GM12878 (cell line): ENCODE measurements at regions not wholly inside any gene's neighbourhood (a gene's known extent, or its start where the extent isn't known, plus 50 kb on each side); places are given as distances from the start of the nearest gene placed in this dataset.

Experiments
- ATAC-seq: fragments of 200-7000 bp; cut with Tn5 transposase; 3 replicates; pipeline ENCODE4 v1.9.1; 2020; ENCODE audit warnings: mild to moderate bottlenecking, moderate library complexity
- BruUV-seq: library from RNA; stranded (reverse); fragments of 400-500 nt; replicated peaks from 2 replicates; lab custom pipeline; 2021; lab: Mats Ljungman, UMichigan
- CTCF ChIA-PET: fragments of 300-600 bp; sonication (Branson Sonifier 250); formaldehyde crosslinking; extraction: SDS; loops from one replicate; lab custom pipeline; 2021; ENCODE audit warnings: inconsistent platforms; lab: Yijun Ruan, JAX
- POLR2A ChIA-PET: fragments of 350-600 bp; formaldehyde crosslinking; extraction: SDS; loops from one replicate; lab custom pipeline; 2021; ENCODE audit warnings: inconsistent platforms; lab: Charles Lee
- RAD21 ChIA-PET: fragments of 300-600 bp; sonication (Branson Sonifier 250); formaldehyde crosslinking; loops from one replicate; lab custom pipeline; 2023; ENCODE audit warnings: antibody characterized with exemption; ENCODE audit not compliant: unreplicated experiment; lab: Charles Lee
- SMC1A ChIA-PET: fragments of 300-600 bp; sonication (Branson Sonifier 250); formaldehyde crosslinking; loops from one replicate; lab custom pipeline; 2023; ENCODE audit not compliant: unreplicated experiment, uncharacterized antibody; lab: Charles Lee
- DNase-seq: peaks from one replicate; pipeline ENCODE4 v3.0.0-alpha.2; 2011; ENCODE audit warnings: low read depth, low spot score
- FAIRE-seq: peaks from 3 replicates; lab custom pipeline; 2011; peaks lifted over from hg19 to GRCh38; lab: Jason Lieb, UNC
- H2AFZ ChIP-seq: 2 replicates; pipeline ENCODE4 v1.6.0; 2011; ENCODE audit warnings: low read depth, low read length, control low read depth; ENCODE audit not compliant: control insufficient read depth
- H3K27ac ChIP-seq: 2 replicates; pipeline ENCODE4 v1.5.1; 2011; ENCODE audit warnings: control low read depth; ENCODE audit not compliant: control insufficient read depth, insufficient read depth
- H3K27me3 ChIP-seq, 2 experiments: replicated peaks in 1 of 2; 2 replicates each; pipeline versions ENCODE4 v1.6.0 to v1.6.1; 2011; ENCODE audit warnings: low read length in 1 of 2; ENCODE audit not compliant: control insufficient read depth in 2 of 2, insufficient read depth in 2 of 2
- H3K36me3 ChIP-seq, 2 experiments: 2 replicates each; pipeline ENCODE4 v1.5.1; 2011; ENCODE audit warnings: low read length in 1 of 2; ENCODE audit not compliant: control insufficient read depth in 2 of 2, insufficient read depth in 2 of 2
- H3K4me1 ChIP-seq: 2 replicates; pipeline ENCODE4 v1.6.1; 2011; ENCODE audit warnings: mild to moderate bottlenecking, low read length, moderate library complexity, mixed read lengths; ENCODE audit not compliant: control insufficient read depth, insufficient read depth
- H3K4me2 ChIP-seq: 2 replicates; pipeline ENCODE4 v1.6.0; 2011; ENCODE audit warnings: control low read depth; ENCODE audit not compliant: control insufficient read depth, insufficient read depth
- H3K4me3 ChIP-seq: fragments of 200-600 bp; sonication (generic); 2 replicates; pipeline ENCODE4 v1.5.1; 2016
- H3K79me2 ChIP-seq: 2 replicates; pipeline ENCODE4 v1.6.0; 2011; ENCODE audit warnings: low read length; ENCODE audit not compliant: control insufficient read depth, insufficient read depth
- H3K9ac ChIP-seq: 2 replicates; pipeline ENCODE4 v1.8.0; 2011; ENCODE audit warnings: low read length, control low read depth, mixed read lengths; ENCODE audit not compliant: control insufficient read depth, insufficient read depth
- H3K9me3 ChIP-seq: replicated peaks from 3 replicates; pipeline ENCODE4 v1.5.1; 2011; ENCODE audit warnings: mild to moderate bottlenecking, low read length; ENCODE audit not compliant: control insufficient read depth, insufficient read depth
- H4K20me1 ChIP-seq: 2 replicates; pipeline ENCODE4 v1.6.0; 2011; ENCODE audit not compliant: control insufficient read depth, insufficient read depth
- ASH2L ChIP-seq: fragments of 300-600, 200-600 bp; sonication (generic); IDR thresholded peaks from 2 replicates; pipeline ENCODE4 v1.6.1; 2017; ENCODE audit warnings: low read depth, mild to moderate bottlenecking, borderline replicate concordance
- BRCA1 ChIP-seq: IDR thresholded peaks from 2 replicates; pipeline ENCODE4 v1.6.1; 2011; ENCODE audit warnings: low read depth, low read length, improper control_type of control experiment
- CHD1 ChIP-seq: IDR thresholded peaks from 2 replicates; pipeline ENCODE4 v1.6.1; 2012; ENCODE audit warnings: low read depth, low read length, improper control_type of control experiment
- EP300 ChIP-seq, 2 experiments: fragments of 150-350 bp in 1 of 2; IDR thresholded peaks; 2 replicates each; pipeline ENCODE4 v1.6.1; 2011 to 2012; ENCODE audit warnings: low read depth in 2 of 2, low read length in 2 of 2, borderline replicate concordance in 1 of 2, improper control_type of control experiment in 1 of 2, inconsistent platforms in 1 of 2; ENCODE audit not compliant: control insufficient read depth in 1 of 2
- HDAC6 ChIP-seq: fragments of 200-600 bp; sonication (generic); IDR thresholded peaks from one replicate; pipeline ENCODE4 v1.8.0; 2017; ENCODE audit warnings: antibody characterized with exemption; ENCODE audit not compliant: unreplicated experiment
- LARP7 ChIP-seq: fragments of 450-650 bp; IDR thresholded peaks from 2 replicates; pipeline ENCODE4 v1.6.1; 2017; ENCODE audit warnings: mild to moderate bottlenecking
- NBN ChIP-seq: fragments of 450-650 bp; IDR thresholded peaks from 2 replicates; pipeline ENCODE4 v1.6.1; 2016
- NFIC ChIP-seq: IDR thresholded peaks from 2 replicates; pipeline ENCODE4 v1.6.1; 2012; ENCODE audit warnings: low read depth, mild to moderate bottlenecking, inconsistent platforms, low read length, moderate library complexity
- NFYA ChIP-seq: IDR thresholded peaks from 2 replicates; pipeline ENCODE4 v1.6.1; 2011; ENCODE audit warnings: low read depth, mild to moderate bottlenecking, low read length, improper control_type of control experiment, borderline replicate concordance
- POLR2AphosphoS2 ChIP-seq: IDR thresholded peaks from 2 replicates; pipeline ENCODE4 v1.6.1; 2011; ENCODE audit warnings: low read depth, mild to moderate bottlenecking, low read length, improper control_type of control experiment, moderate library complexity
- SPI1 ChIP-seq: IDR thresholded peaks from 2 replicates; pipeline ENCODE4 v1.6.1; 2011; ENCODE audit warnings: low read depth, mild to moderate bottlenecking, low read length, moderate library complexity, borderline replicate concordance; ENCODE audit not compliant: insufficient read depth
- SREBF2 ChIP-seq: IDR thresholded peaks from 2 replicates; pipeline ENCODE4 v1.6.1; 2012; ENCODE audit warnings: mild to moderate bottlenecking, low read length
- TCF12 ChIP-seq: IDR thresholded peaks from 2 replicates; pipeline ENCODE4 v1.6.1; 2011; ENCODE audit warnings: low read depth, mild to moderate bottlenecking, low read length
- ZNF274 ChIP-seq: IDR thresholded peaks from one replicate; pipeline ENCODE4 v1.8.0; 2011; ENCODE audit not compliant: insufficient read length, insufficient read depth
- ZZZ3 ChIP-seq: IDR thresholded peaks from 2 replicates; pipeline ENCODE4 v1.6.1; 2011; ENCODE audit warnings: low read depth; ENCODE audit not compliant: control insufficient read depth, insufficient read length
- in situ Hi-C: fragments of 300-500 bp; cut with MboI; formaldehyde crosslinking; loops from 9 replicates; pipeline ENCODE4 v1.14.3; 2018; ENCODE audit warnings: mixed read lengths
- intact Hi-C: fragments of 100-400 bp; cut with micrococcal nuclease; formaldehyde crosslinking; loops from one replicate; pipeline ENCODE4 v1.14.2; 2022; ENCODE audit not compliant: unreplicated experiment
- TF ChIP-seq, protein P1 (sequence below): fragments of 450-650 bp; IDR thresholded peaks from 2 replicates; pipeline ENCODE4 v1.6.1; 2016; ENCODE audit warnings: mild to moderate bottlenecking
- TF ChIP-seq, protein P2 (sequence below), 3 experiments: IDR thresholded peaks in 2 of 3; conservative IDR thresholded peaks in 1 of 3; 2 replicates each; pipeline ENCODE4 v1.5.1; 2011; ENCODE audit warnings: low read depth in 3 of 3, low read length in 3 of 3, mild to moderate bottlenecking in 3 of 3, control low read depth in 2 of 3, moderate library complexity in 2 of 3, inconsistent platforms in 1 of 3, mixed read lengths in 1 of 3; ENCODE audit not compliant: control insufficient read depth in 2 of 3, insufficient read depth in 1 of 3; ENCODE audit errors: extremely low read depth in 1 of 3

DNA sequence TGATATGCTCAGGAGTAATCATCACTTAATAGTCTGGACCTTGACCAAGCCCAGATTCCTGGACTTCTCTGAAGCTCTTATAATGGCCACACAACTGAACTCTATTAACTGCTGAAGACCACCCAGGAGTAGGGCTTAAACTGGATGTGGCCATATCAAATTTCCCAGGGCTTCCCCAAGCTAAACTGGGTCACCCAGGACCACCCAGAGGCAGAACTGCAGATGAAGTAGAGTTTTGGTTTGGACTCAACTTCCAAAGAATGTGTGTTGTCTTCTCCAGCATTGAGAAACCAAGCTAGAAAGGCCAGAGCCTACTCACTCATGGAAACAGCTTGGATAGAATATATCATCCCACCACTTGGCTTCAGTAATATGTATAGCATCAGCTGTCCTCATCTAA, 358.2 kb upstream of the MEOX2 start:
- Histone ChIP-seq H3K4me1 (no peaks in the 10 kb centered on the region), H2AFZ (no peak overlapping the region), H3K27ac (no peak overlapping the region), H3K9me3 (no peaks in the 10 kb centered on the region), H3K27me3 (no peaks in the 10 kb centered on the region), H3K4me2 (no peak overlapping the region), H3K79me2 (no peaks in the 10 kb centered on the region), H3K9ac (no peak overlapping the region), H3K4me3 (no peak overlapping the region), H4K20me1 (no peaks in the 10 kb centered on the region), H3K36me3 (no peaks in the 10 kb centered on the region)
- SMC1A ChIA-PET = no interaction called here
- CTCF ChIA-PET = no interaction called here
- no peak for TF ChIP-seq NFYA
- no peak for TF ChIP-seq ASH2L
- no peak for TF ChIP-seq ZNF274
- no peak for TF ChIP-seq ZZZ3
- no peak for TF ChIP-seq NFIC
- TF ChIP-seq HDAC6 = no peak
- no peak for TF ChIP-seq EP300 (IDR thresholded peaks at IDR 0.05; ENCODE audit: borderline replicate concordance in 1 of 2, control insufficient read depth in 1 of 2, low read depth in 2 of 2, low read length in 2 of 2)
- no peak for TF ChIP-seq BRCA1
- no peak for TF ChIP-seq NBN
- TF ChIP-seq, protein P1, sequence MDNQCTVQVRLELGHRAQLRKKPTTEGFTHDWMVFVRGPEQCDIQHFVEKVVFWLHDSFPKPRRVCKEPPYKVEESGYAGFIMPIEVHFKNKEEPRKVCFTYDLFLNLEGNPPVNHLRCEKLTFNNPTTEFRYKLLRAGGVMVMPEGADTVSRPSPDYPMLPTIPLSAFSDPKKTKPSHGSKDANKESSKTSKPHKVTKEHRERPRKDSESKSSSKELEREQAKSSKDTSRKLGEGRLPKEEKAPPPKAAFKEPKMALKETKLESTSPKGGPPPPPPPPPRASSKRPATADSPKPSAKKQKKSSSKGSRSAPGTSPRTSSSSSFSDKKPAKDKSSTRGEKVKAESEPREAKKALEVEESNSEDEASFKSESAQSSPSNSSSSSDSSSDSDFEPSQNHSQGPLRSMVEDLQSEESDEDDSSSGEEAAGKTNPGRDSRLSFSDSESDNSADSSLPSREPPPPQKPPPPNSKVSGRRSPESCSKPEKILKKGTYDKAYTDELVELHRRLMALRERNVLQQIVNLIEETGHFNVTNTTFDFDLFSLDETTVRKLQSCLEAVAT = no peak
- TF ChIP-seq SPI1 = no peak
- TF ChIP-seq SREBF2 = no peak
- TF ChIP-seq CHD1 = no peak
- no peak for TF ChIP-seq TCF12
- no peak for TF ChIP-seq POLR2AphosphoS2
- TF ChIP-seq, protein P2, sequence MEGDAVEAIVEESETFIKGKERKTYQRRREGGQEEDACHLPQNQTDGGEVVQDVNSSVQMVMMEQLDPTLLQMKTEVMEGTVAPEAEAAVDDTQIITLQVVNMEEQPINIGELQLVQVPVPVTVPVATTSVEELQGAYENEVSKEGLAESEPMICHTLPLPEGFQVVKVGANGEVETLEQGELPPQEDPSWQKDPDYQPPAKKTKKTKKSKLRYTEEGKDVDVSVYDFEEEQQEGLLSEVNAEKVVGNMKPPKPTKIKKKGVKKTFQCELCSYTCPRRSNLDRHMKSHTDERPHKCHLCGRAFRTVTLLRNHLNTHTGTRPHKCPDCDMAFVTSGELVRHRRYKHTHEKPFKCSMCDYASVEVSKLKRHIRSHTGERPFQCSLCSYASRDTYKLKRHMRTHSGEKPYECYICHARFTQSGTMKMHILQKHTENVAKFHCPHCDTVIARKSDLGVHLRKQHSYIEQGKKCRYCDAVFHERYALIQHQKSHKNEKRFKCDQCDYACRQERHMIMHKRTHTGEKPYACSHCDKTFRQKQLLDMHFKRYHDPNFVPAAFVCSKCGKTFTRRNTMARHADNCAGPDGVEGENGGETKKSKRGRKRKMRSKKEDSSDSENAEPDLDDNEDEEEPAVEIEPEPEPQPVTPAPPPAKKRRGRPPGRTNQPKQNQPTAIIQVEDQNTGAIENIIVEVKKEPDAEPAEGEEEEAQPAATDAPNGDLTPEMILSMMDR (IDR thresholded peaks at IDR 0.05 in 2 of 3, conservative IDR thresholded peaks at IDR 0.05 in 1 of 3; ENCODE audit: control insufficient read depth in 2 of 3, extremely low read depth in 1 of 3, insufficient read depth in 1 of 3, low read depth in 3 of 3, low read length in 3 of 3) = no peak
- no peak for TF ChIP-seq LARP7
- ATAC-seq (no peak), FAIRE-seq (no peak), DNase-seq (no peak)
- intact Hi-C loops = no loop called here
- in situ Hi-C loops = no loop called here
- RAD21 ChIA-PET = no interaction called here
- BruUV-seq = no TSS peak
- POLR2A ChIA-PET = no interaction called here
